Naive B cell (primary cell): ENCODE measurements at regions not wholly inside any gene's neighbourhood (a gene's known extent, or its start where the extent isn't known, plus 50 kb on each side); places are given as distances from the start of the nearest gene placed in this dataset.

ENCODE experiments used
- ATAC-seq, 2 donors: fragments of 150-1000 bp; cut with Tn5 transposase; 2 replicates each; pipeline ENCODE4 v1.10.0; 2021; ENCODE audit warnings: low read depth in 2 of 2, mild to moderate bottlenecking in 2 of 2, moderate library complexity in 2 of 2
- DNase-seq: peaks from one replicate; pipeline ENCODE4 v3.0.0; 2022
- H3K27ac Mint-ChIP-seq, 6 donors: one replicate each; pipeline ENCODE4 v1.8.0; 2020 to 2022; ENCODE audit warnings: mild to moderate bottlenecking in 6 of 6, mixed read lengths in 6 of 6, moderate library complexity in 5 of 6, inconsistent platforms in 2 of 6
- H3K27me3 Mint-ChIP-seq, 3 donors: one replicate each; pipeline ENCODE4 v1.8.0; 2021 to 2022; ENCODE audit warnings: mixed read lengths in 3 of 3, mild to moderate bottlenecking in 1 of 3
- H3K36me3 Mint-ChIP-seq, 2 donors: one replicate each; pipeline ENCODE4 v1.8.0; 2020 to 2022; ENCODE audit warnings: mixed read lengths in 2 of 2, inconsistent platforms in 1 of 2, mild to moderate bottlenecking in 1 of 2
- H3K4me1 Mint-ChIP-seq, 3 donors: one replicate each; pipeline ENCODE4 v1.8.0; 2020 to 2022; ENCODE audit warnings: mixed read lengths in 3 of 3, inconsistent platforms in 1 of 3, mild to moderate bottlenecking in 1 of 3, moderate library complexity in 1 of 3
- H3K4me3 Mint-ChIP-seq, 8 donors: one replicate each; pipeline ENCODE4 v1.8.0; 2020 to 2022; ENCODE audit warnings: mild to moderate bottlenecking in 8 of 8, mixed read lengths in 8 of 8, moderate library complexity in 8 of 8, inconsistent platforms in 2 of 8
- H3K9me3 Mint-ChIP-seq, 7 donors: one replicate each; pipeline ENCODE4 v1.8.0; 2020 to 2022; ENCODE audit warnings: mixed read lengths in 7 of 7, mild to moderate bottlenecking in 5 of 7, inconsistent platforms in 2 of 7, moderate library complexity in 1 of 7

DNA sequence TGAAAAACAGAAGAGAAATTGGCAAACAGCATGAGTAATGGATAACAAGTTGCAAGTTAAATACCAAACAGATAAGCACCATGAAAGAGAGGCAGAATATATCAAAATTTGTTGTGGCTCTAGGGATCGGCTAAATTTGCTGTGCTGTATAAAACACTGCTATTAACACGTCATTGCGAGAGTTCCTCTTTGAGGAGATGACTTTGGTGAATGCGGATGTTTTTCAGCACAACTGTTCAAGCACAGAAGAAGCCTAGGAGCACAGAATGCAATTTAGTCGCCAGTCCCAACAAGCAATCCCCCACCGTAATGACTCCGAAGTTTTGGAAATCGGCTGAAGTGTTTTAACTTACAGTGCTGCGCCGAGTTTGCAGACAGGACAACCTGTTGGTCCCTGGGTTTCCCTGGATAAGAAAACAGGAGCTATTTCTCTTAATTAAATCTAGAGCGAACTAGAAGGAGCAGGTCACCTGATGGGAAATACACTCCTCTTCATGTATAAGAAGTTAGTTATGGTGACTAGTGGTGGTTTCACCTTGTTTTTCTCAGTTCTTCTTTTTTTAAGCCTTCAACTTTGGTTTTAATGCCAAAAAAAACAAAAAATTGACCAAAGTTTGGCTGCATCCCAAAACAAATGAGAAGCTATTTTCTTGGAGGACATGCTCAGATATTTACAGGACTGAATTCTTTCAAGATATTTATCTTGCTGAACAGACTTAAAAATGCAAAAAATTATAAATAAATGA is 454.1 kb upstream of the SALL3 start:
- peaks cover 0 to 6% (median 0%) of the 10 kb centered on the region in 3 donors for H3K4me1 Mint-ChIP-seq
- H3K4me3 Mint-ChIP-seq = peak overlapping the region in 2 of 8 donors; percentile 59
- no peak for DNase-seq
- peaks cover 0 to 7% (median 3%) of the 10 kb centered on the region in 7 donors for H3K9me3 Mint-ChIP-seq
- H3K27me3 Mint-ChIP-seq = peaks cover 0 to 2% (median 0%) of the 10 kb centered on the region in 3 donors
- no peak overlapping the region for H3K27ac Mint-ChIP-seq
- peak in 1 of 2 donors; percentile 27 for ATAC-seq
- no peaks in the 10 kb centered on the region for H3K36me3 Mint-ChIP-seq

DNA sequence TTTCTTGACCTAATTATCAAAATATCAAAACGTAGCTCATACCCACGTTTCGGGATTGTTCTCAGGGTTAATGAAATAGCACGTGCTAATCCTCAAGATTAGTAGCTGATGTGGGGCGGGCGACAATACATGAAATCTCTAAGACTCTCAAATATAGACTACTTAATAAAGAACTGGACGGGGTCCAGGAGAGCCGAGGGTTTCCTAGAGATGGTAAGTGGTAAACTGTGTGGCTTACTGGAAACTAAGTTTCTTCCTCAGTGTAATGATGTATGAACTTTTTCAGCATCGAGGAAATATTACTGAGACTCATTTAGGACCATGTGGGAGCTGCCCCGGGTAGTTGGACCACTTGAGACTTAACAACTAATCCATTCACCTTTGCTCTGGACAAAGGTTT is 453.3 kb upstream of the SALL3 start:
- Mint-ChIP-seq H3K4me3 (no peak overlapping the region), H3K27me3 (peaks cover 0 to 5% (median 0%) of the 10 kb centered on the region in 3 donors), H3K9me3 (peaks cover 0 to 8% (median 3%) of the 10 kb centered on the region in 7 donors), H3K36me3 (no peaks in the 10 kb centered on the region), H3K27ac (no peak overlapping the region), H3K4me1 (peaks cover 0 to 6% (median 0%) of the 10 kb centered on the region in 3 donors)
- ATAC-seq (no peak), DNase-seq (no peak)

DNA sequence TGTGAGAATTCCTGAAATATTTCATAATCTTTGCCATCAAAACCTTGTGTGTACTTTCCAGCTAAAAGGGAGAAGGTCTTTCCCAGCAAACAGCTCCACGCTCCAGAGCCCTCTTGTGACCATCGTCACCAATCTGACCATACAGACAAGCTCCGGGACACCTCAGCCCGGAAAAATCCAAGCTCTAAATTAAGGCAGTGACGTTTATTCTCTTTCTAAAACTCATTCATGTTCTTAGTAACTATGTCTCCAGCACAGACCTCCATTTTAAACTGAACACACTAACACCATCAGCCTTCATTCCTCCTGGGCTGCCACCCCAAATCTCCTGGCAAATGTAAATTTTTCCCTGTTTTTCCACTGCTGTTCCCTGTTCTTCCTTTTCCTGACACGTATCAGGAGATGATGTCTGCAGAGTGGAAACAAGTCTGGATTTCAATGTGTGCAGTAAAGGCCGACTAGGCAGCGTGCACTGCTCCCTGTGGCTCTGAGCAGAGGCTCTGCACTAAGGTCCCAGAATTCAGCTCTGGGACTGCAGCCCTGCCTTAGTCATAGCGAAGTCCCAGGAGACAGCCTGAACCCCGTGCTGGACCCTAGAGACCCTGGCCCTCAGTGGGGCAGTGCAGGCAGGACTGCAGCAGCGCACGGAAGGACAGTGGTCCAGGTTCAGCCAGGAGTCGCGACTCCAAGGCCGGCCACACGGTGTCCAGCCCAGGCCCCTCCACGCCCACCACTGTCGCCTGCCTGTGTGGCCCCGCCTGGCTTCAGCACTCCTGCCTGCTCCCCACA is 452.5 kb upstream of the SALL3 start:
- Mint-ChIP-seq H3K27ac (no peak overlapping the region), H3K9me3 (peaks cover 0 to 8% (median 3%) of the 10 kb centered on the region in 7 donors)
- ATAC-seq = no peak

DNA sequence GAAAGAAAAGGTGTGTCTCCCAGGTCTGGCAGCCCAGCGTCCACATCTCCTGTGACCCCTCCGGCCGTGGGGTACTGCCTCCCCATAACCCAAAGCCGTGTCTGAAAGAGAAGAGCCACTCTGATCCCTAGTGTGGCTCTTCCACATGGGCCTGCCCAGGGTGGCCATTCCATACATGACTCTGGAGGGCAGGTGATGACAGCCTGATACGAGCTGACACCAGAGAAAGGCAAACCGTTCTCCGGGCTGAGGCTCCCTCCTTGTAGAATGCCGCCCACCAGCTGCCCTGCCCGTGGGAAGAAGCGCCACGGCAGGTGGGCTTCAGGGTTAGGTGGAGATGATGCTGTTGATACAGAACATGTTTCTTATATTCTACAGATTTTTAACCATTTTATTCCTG is 451.6 kb upstream of the SALL3 start:
- Mint-ChIP-seq H3K36me3 (no peaks in the 10 kb centered on the region), H3K4me1 (peaks cover 0 to 6% (median 0%) of the 10 kb centered on the region in 3 donors), H3K4me3 (no peak overlapping the region), H3K9me3 (peaks cover 0 to 8% (median 3%) of the 10 kb centered on the region in 7 donors), H3K27ac (no peak overlapping the region), H3K27me3 (peaks cover 0 to 5% (median 0%) of the 10 kb centered on the region in 3 donors)
- no peak for ATAC-seq
- no peak for DNase-seq

More for the DNA sequence above, 452.5 kb upstream of the SALL3 start:
- no peak for DNase-seq
- Mint-ChIP-seq H3K27me3 (peaks cover 0 to 5% (median 0%) of the 10 kb centered on the region in 3 donors), H3K36me3 (no peaks in the 10 kb centered on the region), H3K4me1 (peaks cover 0 to 6% (median 0%) of the 10 kb centered on the region in 3 donors), H3K4me3 (no peak overlapping the region)

DNA sequence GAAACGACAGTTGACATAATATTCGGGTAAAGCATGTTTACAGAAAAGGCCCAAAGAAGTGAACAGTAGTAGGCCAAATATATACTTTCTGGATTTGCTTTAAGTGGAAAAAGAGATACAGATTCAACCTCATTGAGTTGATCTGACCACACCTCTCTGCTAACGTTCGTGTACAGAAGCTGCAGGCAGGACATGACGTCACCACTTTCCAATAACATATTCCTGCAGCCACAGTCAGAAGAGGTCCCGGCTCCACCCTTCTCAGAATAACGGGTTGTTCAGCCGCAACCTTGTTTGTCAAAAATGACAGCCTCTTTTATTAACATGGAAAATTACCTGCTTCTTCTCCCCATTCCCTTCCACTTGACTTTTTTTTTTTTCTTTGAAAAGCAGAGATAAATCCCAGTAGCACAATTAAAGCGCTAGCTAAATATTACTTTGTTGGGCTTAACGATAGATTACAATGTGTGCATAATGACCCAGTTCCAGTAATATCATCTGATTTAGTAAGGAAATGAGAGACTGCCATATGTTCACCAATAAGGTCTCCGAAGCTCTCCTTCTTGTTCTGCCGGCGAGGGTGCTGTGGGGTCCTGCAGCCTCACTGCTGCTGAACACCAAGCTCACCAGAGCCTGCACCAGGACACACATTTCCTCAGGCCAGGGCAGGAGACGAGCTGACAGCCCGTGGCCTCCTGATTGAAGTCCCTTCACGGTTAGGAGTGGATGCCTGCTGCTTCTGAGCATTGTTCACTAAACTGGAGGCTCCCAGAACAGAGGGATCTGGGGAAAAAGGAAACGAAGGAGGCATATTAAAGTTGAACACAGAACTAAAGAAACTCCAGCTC is 451.0 kb upstream of the SALL3 start:
- DNase-seq (no peak), ATAC-seq (no peak)
- Mint-ChIP-seq H3K27me3 (peaks cover 0 to 5% (median 0%) of the 10 kb centered on the region in 3 donors), H3K9me3 (peaks cover 0 to 8% (median 2%) of the 10 kb centered on the region in 7 donors), H3K27ac (no peak overlapping the region), H3K36me3 (no peaks in the 10 kb centered on the region), H3K4me1 (peaks cover 0 to 6% (median 0%) of the 10 kb centered on the region in 3 donors), H3K4me3 (no peak overlapping the region)

DNA sequence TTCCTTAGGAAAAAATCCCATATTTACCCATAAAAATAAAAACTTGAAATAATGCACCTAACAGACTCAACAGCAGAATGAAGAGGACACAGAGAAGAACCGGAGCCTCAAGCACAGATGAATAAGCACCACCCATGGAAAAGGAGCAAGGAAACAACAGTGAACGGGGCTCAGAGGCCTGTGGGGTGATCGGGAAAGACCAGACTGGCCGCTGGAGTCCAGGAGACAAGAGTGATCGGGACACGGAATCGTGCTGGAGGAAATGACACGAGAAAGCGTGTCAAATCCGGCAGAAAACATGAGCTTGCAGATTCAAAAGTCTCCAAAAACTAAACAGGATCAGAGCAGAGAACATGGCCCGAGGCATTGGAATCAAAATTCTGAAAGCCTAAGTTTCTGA is 448.0 kb upstream of the SALL3 start:
- H3K36me3 Mint-ChIP-seq = no peaks in the 10 kb centered on the region
- peaks cover 0 to 1% (median 0%) of the 10 kb centered on the region in 3 donors for H3K4me1 Mint-ChIP-seq
- ATAC-seq = no peak
- H3K27me3 Mint-ChIP-seq = peaks cover 0 to 10% (median 0%) of the 10 kb centered on the region in 3 donors
- H3K9me3 Mint-ChIP-seq = peaks cover 0 to 7% (median 0%) of the 10 kb centered on the region in 7 donors
- no peak for DNase-seq
- no peak overlapping the region for H3K4me3 Mint-ChIP-seq
- H3K27ac Mint-ChIP-seq = no peak overlapping the region

DNA sequence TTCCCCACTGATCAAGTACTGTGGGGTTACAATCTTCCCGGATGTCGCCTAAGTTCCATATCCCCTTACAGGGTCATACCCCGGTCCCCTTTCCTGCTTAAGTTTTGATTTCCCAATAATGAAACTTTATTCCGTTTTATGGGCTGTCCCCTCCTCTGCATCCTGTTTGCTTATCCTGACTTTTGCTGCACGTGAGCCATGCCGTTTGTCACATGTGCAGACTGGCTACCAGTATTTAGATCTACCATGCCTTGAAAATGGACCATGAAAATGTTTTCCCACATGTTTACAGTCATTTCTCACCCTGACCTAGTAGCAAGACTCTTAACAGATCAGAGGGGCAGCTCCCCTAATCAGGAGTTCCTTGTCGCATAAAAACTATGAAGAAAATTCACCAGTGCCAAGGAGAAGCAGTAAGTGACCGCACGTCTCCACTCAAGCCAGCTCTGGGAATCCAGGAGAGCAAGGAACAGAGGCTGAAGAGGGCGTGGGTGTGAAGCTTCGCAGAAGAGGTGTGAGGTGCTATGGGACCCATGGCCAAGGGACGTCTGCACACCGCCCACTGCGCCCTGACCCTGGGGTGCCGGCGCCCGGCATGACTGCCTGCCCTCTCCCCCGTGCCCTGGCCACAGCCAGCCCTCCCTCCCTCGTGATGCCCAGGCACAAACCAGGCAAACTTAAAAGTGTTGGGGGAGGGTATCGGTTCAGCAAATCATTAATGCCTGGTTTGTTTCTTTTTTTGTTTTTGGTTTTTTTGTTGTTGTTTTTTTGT is 440.8 kb upstream of the SALL3 start:
- Mint-ChIP-seq H3K4me1 (peaks cover 0 to 8% (median 0%) of the 10 kb centered on the region in 3 donors), H3K9me3 (peaks cover 0 to 6% (median 3%) of the 10 kb centered on the region in 7 donors), H3K27me3 (peaks cover 0 to 11% (median 0%) of the 10 kb centered on the region in 3 donors), H3K4me3 (peak overlapping the region in 1 of 8 donors; percentile 44), H3K27ac (peak overlapping the region in 1 of 6 donors; percentile 64), H3K36me3 (no peaks in the 10 kb centered on the region)
- DNase-seq = no peak
- ATAC-seq = no peak

DNA sequence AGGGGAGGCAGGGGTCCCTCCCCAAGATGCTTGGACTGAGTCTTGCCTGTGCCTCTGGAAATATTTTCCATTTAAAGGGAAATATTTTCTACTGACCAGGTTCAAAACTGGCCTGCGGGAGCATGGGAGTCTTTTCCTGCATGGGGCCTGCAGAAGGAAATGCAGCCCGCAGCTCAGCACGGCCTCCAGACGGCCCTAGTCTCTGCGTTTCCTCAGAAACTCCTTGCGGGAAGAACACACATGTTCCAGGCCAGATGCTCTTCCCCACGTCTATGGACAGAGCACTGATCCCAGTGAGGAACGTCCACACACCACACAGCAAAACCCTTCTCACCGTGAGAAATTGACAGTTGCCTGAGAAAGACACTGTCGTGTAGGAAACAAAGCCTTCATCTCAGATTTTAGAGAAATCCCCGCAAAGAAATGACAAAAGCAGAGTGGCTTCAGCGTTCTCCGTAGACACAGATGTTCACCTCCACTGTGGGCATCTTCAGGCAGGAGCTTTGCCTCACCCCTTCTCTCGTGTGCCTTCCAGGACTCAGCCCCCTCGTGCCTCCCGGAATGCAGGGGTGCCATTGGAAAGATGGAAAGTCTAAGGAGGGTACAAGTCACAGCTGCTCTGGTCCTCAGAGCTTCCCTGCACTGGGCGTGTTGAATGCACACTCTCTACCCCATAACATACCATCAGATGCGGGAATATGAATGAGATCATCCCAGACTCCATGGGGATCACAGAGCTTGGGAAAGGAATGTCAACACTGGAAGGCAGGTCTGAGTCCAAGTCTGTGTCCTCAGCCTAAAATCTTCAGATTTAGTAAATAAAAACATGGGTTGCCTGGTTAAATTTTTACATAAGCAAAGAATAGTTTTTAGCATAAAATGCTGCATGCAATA is 438.7 kb upstream of the SALL3 start:
- Mint-ChIP-seq H3K36me3 (no peaks in the 10 kb centered on the region), H3K27me3 (peaks cover 0 to 7% (median 0%) of the 10 kb centered on the region in 3 donors), H3K9me3 (peaks cover 0 to 7% (median 3%) of the 10 kb centered on the region in 7 donors), H3K4me1 (peaks cover 0 to 8% (median 0%) of the 10 kb centered on the region in 3 donors), H3K27ac (no peak overlapping the region), H3K4me3 (no peak overlapping the region)
- ATAC-seq = no peak
- no peak for DNase-seq

DNA sequence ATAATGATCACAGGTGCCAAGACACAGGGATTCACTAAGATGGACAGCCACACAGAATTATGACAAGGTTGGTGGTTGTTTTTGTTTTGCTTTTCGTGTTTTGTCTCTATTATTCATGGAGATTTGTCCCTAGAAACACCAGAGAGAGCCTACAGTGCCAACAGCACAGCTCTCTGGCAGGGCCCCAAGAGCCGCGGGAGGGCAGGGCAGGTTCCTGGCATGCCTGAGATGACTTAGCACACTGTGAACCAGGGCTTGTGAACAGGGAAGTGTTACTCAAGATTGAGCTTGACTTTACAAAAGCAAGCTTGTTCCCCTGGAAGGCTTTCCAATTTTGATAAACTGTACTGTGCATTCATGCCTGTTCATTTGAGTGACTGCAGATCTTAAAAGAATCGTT is 437.4 kb upstream of the SALL3 start:
- no peak overlapping the region for H3K27ac Mint-ChIP-seq
- peaks cover 0 to 6% (median 0%) of the 10 kb centered on the region in 3 donors for H3K4me1 Mint-ChIP-seq
- H3K4me3 Mint-ChIP-seq = no peak overlapping the region
- H3K9me3 Mint-ChIP-seq = peaks cover 0 to 11% (median 3%) of the 10 kb centered on the region in 7 donors
- ATAC-seq (no peak), DNase-seq (no peak)
- no peaks in the 10 kb centered on the region for H3K36me3 Mint-ChIP-seq
- peaks cover 0 to 7% (median 0%) of the 10 kb centered on the region in 3 donors for H3K27me3 Mint-ChIP-seq

DNA sequence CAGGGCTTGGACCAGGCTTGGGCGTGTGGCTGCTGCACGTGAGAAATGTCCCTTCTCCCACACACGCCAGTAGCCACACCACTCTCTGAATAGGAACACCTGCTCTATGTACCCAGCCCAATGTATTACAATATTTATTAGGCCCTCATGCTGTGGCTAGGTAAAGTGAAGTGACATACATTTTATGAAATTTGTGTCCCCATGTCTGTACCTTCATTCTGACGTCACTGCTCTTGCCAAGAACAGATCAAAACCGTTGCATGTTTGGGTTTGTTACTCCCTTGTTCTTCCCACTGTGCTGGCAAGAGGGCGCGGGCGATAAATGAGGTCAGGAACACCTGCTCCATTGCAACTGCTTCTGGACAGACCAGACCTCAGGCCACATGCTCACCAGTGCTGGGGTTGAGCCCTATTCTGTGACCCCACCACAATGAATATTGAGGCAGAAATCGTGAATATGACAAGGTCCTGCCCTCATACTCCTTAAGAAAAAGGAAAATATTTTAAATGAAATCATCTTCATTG is 436.4 kb upstream of the SALL3 start:
- Mint-ChIP-seq H3K36me3 (no peaks in the 10 kb centered on the region), H3K4me1 (peaks cover 0 to 6% (median 0%) of the 10 kb centered on the region in 3 donors), H3K9me3 (peaks cover 0 to 11% (median 2%) of the 10 kb centered on the region in 7 donors), H3K4me3 (no peak overlapping the region), H3K27me3 (peaks cover 0 to 7% (median 0%) of the 10 kb centered on the region in 3 donors), H3K27ac (no peak overlapping the region)
- DNase-seq (no peak), ATAC-seq (no peak)

DNA sequence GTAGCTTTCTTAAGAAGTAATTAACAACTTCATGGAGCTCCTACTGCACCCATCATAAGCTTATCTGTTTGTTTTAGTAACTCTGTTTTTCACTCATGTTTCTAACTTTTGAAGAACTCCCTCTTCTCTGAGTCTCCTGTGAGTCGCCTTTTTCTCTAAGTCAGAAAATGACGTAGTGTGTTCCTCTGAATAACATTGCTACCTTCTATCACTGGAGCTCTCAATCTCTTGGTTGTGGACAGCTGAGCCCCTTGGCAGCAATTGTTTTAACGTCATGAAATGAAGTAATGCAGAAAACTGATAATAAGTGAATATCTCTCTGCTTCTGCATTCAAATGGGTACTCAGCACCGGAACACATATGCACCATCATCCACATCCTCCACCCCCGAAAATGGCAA is 433.3 kb upstream of the SALL3 start:
- Mint-ChIP-seq H3K9me3 (peaks cover 0 to 23% (median 2%) of the 10 kb centered on the region in 7 donors), H3K27ac (no peak overlapping the region), H3K4me1 (peaks cover 0 to 6% (median 0%) of the 10 kb centered on the region in 3 donors), H3K27me3 (peaks cover 0 to 7% (median 5%) of the 10 kb centered on the region in 3 donors), H3K4me3 (no peak overlapping the region), H3K36me3 (no peaks in the 10 kb centered on the region)
- DNase-seq (no peak), ATAC-seq (no peak)
